ENCODE measurements at regions not wholly inside any gene's neighbourhood (a gene's known extent, or its start where the extent isn't known, plus 50 kb on each side); places are given as distances from the start of the nearest gene placed in this dataset.
A peak's percentile ranks its signal among the peaks of the same experiment; 100 is the strongest.

DNA sequence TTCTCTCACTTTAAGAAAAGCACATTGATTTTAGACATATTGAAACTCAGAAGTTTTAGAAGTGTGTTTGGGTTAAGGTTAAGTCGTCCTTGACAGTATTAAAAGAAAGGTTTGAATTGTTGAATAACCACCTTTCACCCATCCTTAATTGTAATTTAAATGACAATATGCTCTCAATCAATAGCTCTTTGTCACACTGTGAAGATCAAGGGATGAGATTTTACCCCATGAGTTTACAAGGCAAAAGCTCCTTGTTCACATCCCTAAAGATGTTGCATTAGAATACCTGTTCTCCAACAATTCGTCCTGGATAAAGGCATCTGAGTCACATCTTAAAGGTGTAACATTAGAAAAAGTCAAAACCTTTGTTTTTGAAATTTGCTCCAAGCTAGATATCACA, 220.4 kb upstream of the MDFIC2 start:
- no peaks in the 10 kb centered on the region for H3K9me3 ChIP-seq (ENCODE audit: control insufficient read depth in 2 of 2, insufficient read depth in 1 of 2, low read depth in 1 of 2, low read length in 1 of 2)
- H3K4me3 ChIP-seq (ENCODE audit: low read depth in 1 of 3, low read length in 3 of 3): no peak overlapping the region
- no peaks in the 10 kb centered on the region for H3K4me1 ChIP-seq (ENCODE audit: control insufficient read depth in 3 of 3, insufficient read depth in 2 of 3, low read depth in 1 of 3, low read length in 2 of 3)
- H3K36me3 ChIP-seq (ENCODE audit: control insufficient read depth in 3 of 3, insufficient read depth in 2 of 3, low read depth in 1 of 3, low read length in 3 of 3): no peaks in the 10 kb centered on the region
- DNase-seq (no peak), FAIRE-seq (no peak)
- no peak overlapping the region for H3K27ac ChIP-seq (ENCODE audit: low read depth in 1 of 3, low read length in 2 of 3)
- 48 to 74% (median 71%) methylated on average over 2 of the region's 2 CpGs for WGBS, 3 donors
- peaks cover 0 to 3% (median 0%) of the 10 kb centered on the region in 3 donors for H3K27me3 ChIP-seq (ENCODE audit: control insufficient read depth in 3 of 3, insufficient read depth in 3 of 3, low read length in 3 of 3)

DNA sequence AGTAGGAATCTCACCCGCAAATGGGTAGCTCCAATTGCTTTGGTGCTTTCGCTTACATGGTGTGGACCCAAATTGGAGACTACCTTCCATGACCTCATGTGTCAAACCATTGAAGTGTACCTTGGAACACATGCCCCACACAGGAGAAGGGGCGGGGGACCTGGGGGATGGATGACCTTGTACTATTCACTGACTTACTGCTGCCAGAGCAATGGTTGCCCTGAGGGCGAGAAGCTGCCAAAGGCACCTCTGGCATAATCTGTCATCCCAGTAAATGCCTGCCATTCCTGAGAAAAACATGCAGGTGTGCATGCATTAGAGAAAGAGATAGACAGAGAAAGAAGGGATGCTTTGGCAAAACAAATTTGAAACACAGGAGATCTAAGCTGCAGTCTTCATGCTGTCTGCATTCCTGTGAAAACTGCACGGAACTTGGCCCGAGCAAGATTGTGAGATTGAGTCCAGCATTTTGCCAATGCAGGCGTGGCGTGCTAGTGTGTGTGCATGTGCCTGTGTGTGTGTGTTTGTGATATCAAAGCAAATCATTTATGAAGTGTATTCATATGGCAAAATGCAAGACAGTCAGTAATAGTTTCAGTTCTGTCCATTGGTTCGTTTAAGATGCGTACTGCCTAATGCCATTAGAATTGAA, 219.5 kb upstream of the MDFIC2 start:
- H3K4me3 ChIP-seq (ENCODE audit: low read depth in 1 of 3, low read length in 3 of 3): no peak overlapping the region
- FAIRE-seq (no peak), DNase-seq (no peak)
- no peak overlapping the region for H3K27ac ChIP-seq (ENCODE audit: low read depth in 1 of 3, low read length in 2 of 3)
- no peaks in the 10 kb centered on the region for H3K9me3 ChIP-seq (ENCODE audit: control insufficient read depth in 2 of 2, insufficient read depth in 1 of 2, low read depth in 1 of 2, low read length in 1 of 2)
- H3K4me1 ChIP-seq (ENCODE audit: control insufficient read depth in 3 of 3, insufficient read depth in 2 of 3, low read depth in 1 of 3, low read length in 2 of 3): no peaks in the 10 kb centered on the region
- no peaks in the 10 kb centered on the region for H3K36me3 ChIP-seq (ENCODE audit: control insufficient read depth in 3 of 3, insufficient read depth in 2 of 3, low read depth in 1 of 3, low read length in 3 of 3)
- 67 to 82% (median 69%) methylated on average over 10 of the region's 10 CpGs for WGBS, 3 donors
- peaks cover 0 to 3% (median 0%) of the 10 kb centered on the region in 3 donors for H3K27me3 ChIP-seq (ENCODE audit: control insufficient read depth in 3 of 3, insufficient read depth in 3 of 3, low read length in 3 of 3)

DNA sequence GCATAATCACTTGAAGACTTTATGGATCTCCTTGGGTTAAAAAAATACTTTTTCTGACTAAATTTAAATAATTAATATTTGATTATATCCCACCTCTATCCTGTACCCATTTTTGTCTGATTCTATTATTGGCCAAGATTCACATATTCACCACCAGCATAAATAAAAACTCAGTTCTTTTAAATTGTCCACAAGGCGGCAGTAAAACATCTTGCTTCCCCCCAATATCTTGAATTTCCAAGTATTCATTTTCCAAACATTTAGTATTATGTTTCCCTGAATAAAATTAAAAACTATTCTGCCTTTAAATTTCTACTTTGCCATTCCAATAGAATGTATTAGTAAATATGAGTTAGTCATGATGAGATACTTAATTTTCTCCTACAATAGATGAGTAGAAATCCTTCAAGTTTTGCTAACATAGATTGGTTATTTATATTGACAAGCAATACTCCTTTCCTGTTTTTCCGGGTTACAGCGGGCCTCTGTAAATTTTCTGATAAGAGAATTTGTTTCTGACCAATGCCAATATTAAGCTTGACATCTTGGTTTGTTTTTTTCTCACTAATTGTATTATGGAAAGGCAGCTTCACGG, 218.7 kb upstream of the MDFIC2 start:
- Histone ChIP-seq H3K27me3 (ENCODE audit: control insufficient read depth in 3 of 3, insufficient read depth in 3 of 3, low read length in 3 of 3) (peaks cover 0 to 3% (median 0%) of the 10 kb centered on the region in 3 donors), H3K4me1 (ENCODE audit: control insufficient read depth in 3 of 3, insufficient read depth in 2 of 3, low read depth in 1 of 3, low read length in 2 of 3) (no peaks in the 10 kb centered on the region), H3K9me3 (ENCODE audit: control insufficient read depth in 2 of 2, insufficient read depth in 1 of 2, low read depth in 1 of 2, low read length in 1 of 2) (no peaks in the 10 kb centered on the region), H3K36me3 (ENCODE audit: control insufficient read depth in 3 of 3, insufficient read depth in 2 of 3, low read depth in 1 of 3, low read length in 3 of 3) (no peaks in the 10 kb centered on the region), H3K4me3 (ENCODE audit: low read depth in 1 of 3, low read length in 3 of 3) (no peak overlapping the region), H3K27ac (ENCODE audit: low read depth in 1 of 3, low read length in 2 of 3) (no peak overlapping the region)
- peak; percentile 30 for FAIRE-seq
- peak; percentile 12 to 32 for DNase-seq
- WGBS, 3 donors: 25 to 40% (median 26%) methylated on average over 4 of the region's 4 CpGs

DNA sequence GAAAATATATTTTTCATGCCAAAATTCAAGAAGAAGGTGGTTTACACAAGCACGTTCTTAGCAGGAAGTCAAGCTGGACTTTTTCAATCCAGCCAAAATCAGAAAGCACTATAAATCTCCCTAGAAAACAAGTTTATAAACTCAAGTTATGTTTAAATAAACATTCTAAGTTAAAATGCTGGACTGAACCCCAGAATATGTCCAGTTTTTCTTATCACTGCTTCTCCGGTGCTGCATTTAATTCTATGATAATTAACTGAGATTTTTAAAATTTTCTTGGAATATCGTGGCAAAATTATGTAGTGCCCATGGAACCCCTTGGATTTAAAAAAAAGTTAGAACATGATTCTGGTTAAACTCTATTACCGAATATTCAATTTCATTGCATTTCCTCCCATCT, 218.2 kb upstream of the MDFIC2 start:
- Histone ChIP-seq H3K36me3 (ENCODE audit: control insufficient read depth in 3 of 3, insufficient read depth in 2 of 3, low read depth in 1 of 3, low read length in 3 of 3) (no peaks in the 10 kb centered on the region), H3K4me1 (ENCODE audit: control insufficient read depth in 3 of 3, insufficient read depth in 2 of 3, low read depth in 1 of 3, low read length in 2 of 3) (no peaks in the 10 kb centered on the region), H3K4me3 (ENCODE audit: low read depth in 1 of 3, low read length in 3 of 3) (no peak overlapping the region), H3K27ac (ENCODE audit: low read depth in 1 of 3, low read length in 2 of 3) (no peak overlapping the region), H3K9me3 (ENCODE audit: control insufficient read depth in 2 of 2, insufficient read depth in 1 of 2, low read depth in 1 of 2, low read length in 1 of 2) (no peaks in the 10 kb centered on the region), H3K27me3 (ENCODE audit: control insufficient read depth in 3 of 3, insufficient read depth in 3 of 3, low read length in 3 of 3) (peaks cover 0 to 3% (median 0%) of the 10 kb centered on the region in 3 donors)
- DNase-seq (no peak), FAIRE-seq (no peak)
- WGBS, 3 donors: 46 to 53% (median 48%) methylated on average over 4 of the region's 4 CpGs

DNA sequence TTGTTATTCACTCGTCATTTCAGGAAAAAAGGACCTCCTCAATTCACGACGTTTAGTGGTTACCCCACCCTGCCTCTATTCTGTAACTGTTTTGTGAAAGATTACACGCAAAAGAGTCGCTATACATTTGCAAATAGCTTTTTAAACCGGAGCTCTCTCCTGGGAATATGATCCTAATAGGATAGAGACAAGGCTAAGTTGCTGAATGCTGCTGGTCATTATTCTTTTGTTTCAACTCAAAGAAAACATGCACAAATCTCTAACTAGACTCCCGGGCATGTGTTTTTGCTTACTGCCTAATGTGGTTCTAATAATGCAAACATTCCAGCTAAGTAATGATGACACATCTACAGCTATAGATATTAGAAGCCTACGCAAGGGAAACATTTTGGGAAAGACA, 214.6 kb upstream of the MDFIC2 start:
- H3K4me1 ChIP-seq (ENCODE audit: control insufficient read depth in 3 of 3, insufficient read depth in 2 of 3, low read depth in 1 of 3, low read length in 2 of 3): no peaks in the 10 kb centered on the region
- no peak overlapping the region for H3K4me3 ChIP-seq (ENCODE audit: low read depth in 1 of 3, low read length in 3 of 3)
- no peaks in the 10 kb centered on the region for H3K9me3 ChIP-seq (ENCODE audit: control insufficient read depth in 2 of 2, insufficient read depth in 1 of 2, low read depth in 1 of 2, low read length in 1 of 2)
- no peak overlapping the region for H3K27ac ChIP-seq (ENCODE audit: low read depth in 1 of 3, low read length in 2 of 3)
- H3K27me3 ChIP-seq (ENCODE audit: control insufficient read depth in 3 of 3, insufficient read depth in 3 of 3, low read length in 3 of 3): no peaks in the 10 kb centered on the region
- DNase-seq (no peak), FAIRE-seq (no peak)
- H3K36me3 ChIP-seq (ENCODE audit: control insufficient read depth in 3 of 3, insufficient read depth in 2 of 3, low read depth in 1 of 3, low read length in 3 of 3): no peaks in the 10 kb centered on the region
- WGBS, 3 donors: 69 to 74% (median 72%) methylated on average over 8 of the region's 8 CpGs

DNA sequence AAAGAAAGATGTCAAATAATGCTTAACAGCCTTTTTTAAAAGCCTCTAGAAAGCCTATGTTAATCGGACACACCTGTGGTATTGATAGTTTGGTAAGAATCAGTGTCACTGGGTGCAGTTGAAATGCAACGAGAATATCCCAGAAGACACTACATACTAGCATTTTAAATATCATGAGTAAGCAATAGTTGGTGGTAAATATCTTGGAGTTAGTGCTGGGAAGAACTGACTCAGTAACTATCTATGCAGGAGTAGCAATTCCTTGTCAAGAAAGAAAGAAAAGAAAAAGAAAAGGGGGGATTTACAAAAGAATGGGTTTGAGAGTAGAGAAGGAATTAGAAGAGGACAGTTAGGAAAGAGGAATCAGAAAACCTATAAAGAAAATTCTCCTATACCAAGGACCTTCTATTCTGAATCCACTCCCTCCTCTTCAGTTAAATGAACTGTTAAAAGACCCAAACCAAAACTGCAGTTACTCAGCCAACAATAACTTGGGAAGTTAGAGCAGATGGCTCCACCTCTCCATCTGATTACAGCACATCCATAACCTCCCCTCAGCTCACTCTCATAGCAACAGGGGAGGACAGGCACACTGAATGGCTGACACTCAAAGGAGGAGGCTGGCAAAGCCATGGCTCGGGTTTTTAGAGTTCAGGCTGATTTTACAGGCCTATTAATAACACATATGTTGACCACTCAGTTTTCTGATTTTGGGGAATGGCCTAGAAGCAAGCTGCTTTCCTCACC, 207.6 kb upstream of the MDFIC2 start:
- no peaks in the 10 kb centered on the region for H3K36me3 ChIP-seq (ENCODE audit: control insufficient read depth in 3 of 3, insufficient read depth in 2 of 3, low read depth in 1 of 3, low read length in 3 of 3)

DNA sequence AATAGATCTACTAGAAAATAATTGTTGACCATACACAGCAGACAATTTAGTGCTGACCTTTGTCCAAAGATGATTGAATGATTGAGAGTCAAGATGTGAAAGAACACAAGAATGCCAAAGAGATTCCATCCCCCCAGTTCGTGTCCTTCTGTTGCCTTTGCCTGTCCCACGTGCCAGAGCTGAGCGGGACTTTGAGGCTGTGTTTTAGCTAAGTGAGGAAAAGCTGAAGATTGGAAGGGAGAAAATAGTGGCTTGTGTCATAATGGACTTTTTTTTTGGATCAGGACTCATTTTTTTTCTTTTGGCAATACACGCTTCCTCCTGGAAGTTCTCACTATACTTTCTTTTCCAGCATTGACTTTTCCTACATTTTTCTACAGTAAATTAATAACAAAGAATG, 206.6 kb upstream of the MDFIC2 start:
- DNase-seq (no peak), FAIRE-seq (no peak)
- H3K4me3 ChIP-seq (ENCODE audit: low read depth in 1 of 3, low read length in 3 of 3): no peak overlapping the region

More for the DNA sequence above, 207.6 kb upstream of the MDFIC2 start:
- no peak overlapping the region for H3K4me3 ChIP-seq (ENCODE audit: low read depth in 1 of 3, low read length in 3 of 3)
- no peaks in the 10 kb centered on the region for H3K4me1 ChIP-seq (ENCODE audit: control insufficient read depth in 3 of 3, insufficient read depth in 2 of 3, low read depth in 1 of 3, low read length in 2 of 3)
- DNase-seq (no peak), FAIRE-seq (no peak)
- H3K27me3 ChIP-seq (ENCODE audit: control insufficient read depth in 3 of 3, insufficient read depth in 3 of 3, low read length in 3 of 3): no peaks in the 10 kb centered on the region
- 61 to 79% (median 63%) methylated on average over 3 of the region's 3 CpGs for WGBS, 3 donors
- H3K9me3 ChIP-seq (ENCODE audit: control insufficient read depth in 2 of 2, insufficient read depth in 1 of 2, low read depth in 1 of 2, low read length in 1 of 2): no peaks in the 10 kb centered on the region
- H3K27ac ChIP-seq (ENCODE audit: low read depth in 1 of 3, low read length in 2 of 3): no peak overlapping the region

DNA sequence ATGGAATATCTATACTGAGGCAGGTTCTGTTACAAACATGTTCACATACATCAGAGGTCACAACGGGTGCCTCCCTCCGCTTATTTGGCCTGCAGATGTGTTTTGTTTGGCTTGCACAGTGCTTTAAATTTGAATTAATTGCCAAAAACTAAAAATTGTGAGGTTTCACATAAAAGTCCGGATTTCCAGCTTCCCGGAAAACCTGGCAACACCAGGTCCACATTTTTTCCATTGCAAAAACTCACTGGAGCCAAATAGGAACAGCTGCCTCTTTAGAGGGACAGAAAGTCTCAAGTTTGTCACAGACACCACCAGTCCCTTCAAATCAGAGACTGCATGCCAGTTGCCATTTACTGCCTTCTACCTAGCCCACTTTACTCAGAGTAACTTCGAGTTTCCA, 205.9 kb upstream of the MDFIC2 start:
- Histone ChIP-seq H3K9me3 (ENCODE audit: control insufficient read depth in 2 of 2, insufficient read depth in 1 of 2, low read depth in 1 of 2, low read length in 1 of 2) (no peaks in the 10 kb centered on the region), H3K27me3 (ENCODE audit: control insufficient read depth in 3 of 3, insufficient read depth in 3 of 3, low read length in 3 of 3) (no peaks in the 10 kb centered on the region), H3K27ac (ENCODE audit: low read depth in 1 of 3, low read length in 2 of 3) (no peak overlapping the region), H3K4me1 (ENCODE audit: control insufficient read depth in 3 of 3, insufficient read depth in 2 of 3, low read depth in 1 of 3, low read length in 2 of 3) (no peaks in the 10 kb centered on the region), H3K4me3 (ENCODE audit: low read depth in 1 of 3, low read length in 3 of 3) (no peak overlapping the region), H3K36me3 (ENCODE audit: control insufficient read depth in 3 of 3, insufficient read depth in 2 of 3, low read depth in 1 of 3, low read length in 3 of 3) (no peaks in the 10 kb centered on the region)
- no peak for DNase-seq
- WGBS, 3 donors: 61 to 86% (median 75%) methylated on average over 5 of the region's 5 CpGs
- no peak for FAIRE-seq

More for the DNA sequence above, 206.6 kb upstream of the MDFIC2 start:
- no peak overlapping the region for H3K27ac ChIP-seq (ENCODE audit: low read depth in 1 of 3, low read length in 2 of 3)
- 78 to 81% (median 79%) methylated on average over 4 of the region's 4 CpGs for WGBS, 3 donors
- no peaks in the 10 kb centered on the region for H3K36me3 ChIP-seq (ENCODE audit: control insufficient read depth in 3 of 3, insufficient read depth in 2 of 3, low read depth in 1 of 3, low read length in 3 of 3)
- no peaks in the 10 kb centered on the region for H3K9me3 ChIP-seq (ENCODE audit: control insufficient read depth in 2 of 2, insufficient read depth in 1 of 2, low read depth in 1 of 2, low read length in 1 of 2)
- no peaks in the 10 kb centered on the region for H3K27me3 ChIP-seq (ENCODE audit: control insufficient read depth in 3 of 3, insufficient read depth in 3 of 3, low read length in 3 of 3)
- no peaks in the 10 kb centered on the region for H3K4me1 ChIP-seq (ENCODE audit: control insufficient read depth in 3 of 3, insufficient read depth in 2 of 3, low read depth in 1 of 3, low read length in 2 of 3)

All from small intestine (tissue), 7 donors.